Natural killer cell (primary cell): ENCODE measurements at regions not wholly inside any gene's neighbourhood (a gene's known extent, or its start where the extent isn't known, plus 50 kb on each side); places are given as distances from the start of the nearest gene placed in this dataset.

ENCODE experiments used
- ATAC-seq, 3 donors: fragments of 150-1000 bp in 2 of 3; fragments of 200-7000 bp in 1 of 3; cut with Tn5 transposase; 1 replicate in 1 of 3; 2 replicates in 2 of 3; pipeline ENCODE4 v1.10.0; 2021; ENCODE audit warnings: mild to moderate bottlenecking in 2 of 3, moderate library complexity in 2 of 3
- DNase-seq, 2 donors: peaks; one replicate each; pipeline versions ENCODE4 v3.0.0 to v3.0.0-alpha.2; 2013 to 2021; ENCODE audit warnings: mixed read lengths in 1 of 2
- H3K27ac ChIP-seq: one replicate; pipeline ENCODE4 v1.5.1; 2013; ENCODE audit warnings: mild to moderate bottlenecking, low read length
- H3K27me3 ChIP-seq: one replicate; pipeline ENCODE4 v1.6.1; 2013; ENCODE audit warnings: low read length; ENCODE audit not compliant: control insufficient read depth, insufficient read depth
- H3K36me3 ChIP-seq: one replicate; pipeline ENCODE4 v1.6.1; 2013; ENCODE audit warnings: low read length; ENCODE audit not compliant: control insufficient read depth, insufficient read depth
- H3K4me1 ChIP-seq: one replicate; pipeline ENCODE4 v1.6.1; 2013; ENCODE audit warnings: low read length; ENCODE audit not compliant: control insufficient read depth, insufficient read depth
- H3K4me3 ChIP-seq: one replicate; pipeline ENCODE4 v1.5.1; 2013; ENCODE audit warnings: low read length
- H3K9me3 ChIP-seq: one replicate; pipeline ENCODE4 v1.6.1; 2013; ENCODE audit warnings: low read length; ENCODE audit not compliant: control insufficient read depth, insufficient read depth
- H3K27ac Mint-ChIP-seq, 2 donors: one replicate each; pipeline ENCODE4 v1.8.0; 2022; ENCODE audit warnings: mild to moderate bottlenecking in 2 of 2, mixed read lengths in 2 of 2, moderate library complexity in 1 of 2
- H3K27me3 Mint-ChIP-seq, 2 donors: one replicate each; pipeline ENCODE4 v1.8.0; 2022; ENCODE audit warnings: low read depth in 2 of 2, mixed read lengths in 2 of 2
- H3K36me3 Mint-ChIP-seq: one replicate; pipeline ENCODE4 v1.8.0; 2022; ENCODE audit warnings: mixed read lengths
- H3K4me1 Mint-ChIP-seq, 2 donors: one replicate each; pipeline ENCODE4 v1.8.0; 2022; ENCODE audit warnings: mixed read lengths in 2 of 2
- H3K4me3 Mint-ChIP-seq: one replicate; pipeline ENCODE4 v1.8.0; 2022; ENCODE audit warnings: mild to moderate bottlenecking, moderate library complexity, mixed read lengths
- H3K9me3 Mint-ChIP-seq, 2 donors: one replicate each; pipeline ENCODE4 v1.8.0; 2022; ENCODE audit warnings: mixed read lengths in 2 of 2
- CTCF ChIP-seq: fragments of 200-600 bp; IDR thresholded peaks from one replicate; pipeline ENCODE4 v1.8.0; 2022; ENCODE audit warnings: antibody characterized with exemption
- WGBS: methylation state at CpG from one replicate; pipeline ENCODE4 v1.1.7; 2013; ENCODE audit warnings: missing lambda C conversion rate; ENCODE audit not compliant: insufficient coverage; 5-methylcytosine and 5-hydroxymethylcytosine counted together
- intact Hi-C: fragments of 100-400 bp; cut with micrococcal nuclease; formaldehyde crosslinking; loops from one replicate; pipeline ENCODE4 v1.14.2; 2022

GRCh38 chr17:34198519-34198918 is 56.6 kb upstream of the CCL2 start:
- H3K27me3 ChIP-seq = no peaks in the 10 kb centered on the region
- TF ChIP-seq CTCF = no peak
- no peak for DNase-seq
- H3K9me3 Mint-ChIP-seq = no peaks in the 10 kb centered on the region
- H3K27me3 Mint-ChIP-seq = peaks cover 13 to 31% of the 10 kb centered on the region in 2 donors
- H3K27ac ChIP-seq = no peak overlapping the region
- intact Hi-C loops = no loop called here
- no peak overlapping the region for H3K4me3 ChIP-seq
- WGBS = no CpG with 5 or more reads among the region's 1 CpG
- no peaks in the 10 kb centered on the region for H3K9me3 ChIP-seq
- H3K4me3 Mint-ChIP-seq = no peak overlapping the region
- no peaks in the 10 kb centered on the region for H3K4me1 ChIP-seq
- H3K27ac Mint-ChIP-seq = no peak overlapping the region
- H3K36me3 ChIP-seq = no peaks in the 10 kb centered on the region
- no peak for ATAC-seq
- peaks cover 0 to 7% of the 10 kb centered on the region in 2 donors for H3K4me1 Mint-ChIP-seq
- no peaks in the 10 kb centered on the region for H3K36me3 Mint-ChIP-seq

GRCh38 chr17:34199454-34199853 is 55.6 kb upstream of the CCL2 start:
- intact Hi-C loops = no loop called here
- Histone ChIP-seq H3K27ac (no peak overlapping the region), H3K36me3 (no peaks in the 10 kb centered on the region), H3K9me3 (no peaks in the 10 kb centered on the region), H3K27me3 (no peaks in the 10 kb centered on the region), H3K4me3 (no peak overlapping the region), H3K4me1 (no peaks in the 10 kb centered on the region)
- TF ChIP-seq CTCF = no peak
- Mint-ChIP-seq H3K27ac (no peak overlapping the region), H3K36me3 (no peaks in the 10 kb centered on the region), H3K4me3 (no peak overlapping the region), H3K4me1 (peaks cover 0 to 7% of the 10 kb centered on the region in 2 donors), H3K27me3 (peaks cover 13 to 31% of the 10 kb centered on the region in 2 donors), H3K9me3 (no peaks in the 10 kb centered on the region)
- 15% methylated on average over 5 of the region's 7 CpGs for WGBS
- no peak for DNase-seq
- ATAC-seq = no peak

- TF ChIP-seq CTCF = peak; percentile 100
- H3K4me3 Mint-ChIP-seq = no peak overlapping the region
- no peak overlapping the region for H3K4me3 ChIP-seq
Measured at GRCh38 chr17:34199932-34200534, 55.1 kb upstream of the CCL2 start.

GRCh38 chr17:34201225-34201624 is 53.9 kb upstream of the CCL2 start:
- no peaks in the 10 kb centered on the region for H3K9me3 Mint-ChIP-seq
- Histone ChIP-seq H3K4me1 (no peaks in the 10 kb centered on the region), H3K9me3 (no peaks in the 10 kb centered on the region), H3K27me3 (no peaks in the 10 kb centered on the region), H3K27ac (no peak overlapping the region), H3K36me3 (no peaks in the 10 kb centered on the region), H3K4me3 (no peak overlapping the region)
- peaks cover 15 to 27% of the 10 kb centered on the region in 2 donors for H3K27me3 Mint-ChIP-seq
- H3K4me3 Mint-ChIP-seq = no peak overlapping the region
- TF ChIP-seq CTCF = no peak
- ATAC-seq (no peak), DNase-seq (no peak)
- 81% methylated on average over 1 of the region's 1 CpG for WGBS
- intact Hi-C loops = loop anchor here (5.0 kb wide), 1 partner anchor 161 kb away; the partner anchor contains the start of gene CCL1
- no peak overlapping the region for H3K27ac Mint-ChIP-seq
- no peaks in the 10 kb centered on the region for H3K36me3 Mint-ChIP-seq
- H3K4me1 Mint-ChIP-seq = peaks cover 0 to 7% of the 10 kb centered on the region in 2 donors

More at GRCh38 chr17:34199932-34200534, 55.1 kb upstream of the CCL2 start:
- Histone ChIP-seq H3K9me3 (no peaks in the 10 kb centered on the region), H3K27ac (no peak overlapping the region), H3K4me1 (no peaks in the 10 kb centered on the region), H3K36me3 (no peaks in the 10 kb centered on the region), H3K27me3 (no peaks in the 10 kb centered on the region)
- ATAC-seq = peak; percentile 92 to 100 (median 95)
- Mint-ChIP-seq H3K27me3 (peaks cover 13 to 31% of the 10 kb centered on the region in 2 donors), H3K4me1 (peaks cover 0 to 7% of the 10 kb centered on the region in 2 donors), H3K27ac (no peak overlapping the region), H3K36me3 (no peaks in the 10 kb centered on the region), H3K9me3 (no peaks in the 10 kb centered on the region)
- intact Hi-C loops = loop anchor here (5.0 kb wide), 1 partner anchor 162 kb away; the partner anchor contains the start of gene CCL1
- peak; percentile 43 to 86 for DNase-seq
- WGBS = 0% methylated on average over 2 of the region's 8 CpGs
